Prostate gland (tissue), 2 donors: ENCODE measurements at regions not wholly inside any gene's neighbourhood (a gene's known extent, or its start where the extent isn't known, plus 50 kb on each side); places are given as distances from the start of the nearest gene placed in this dataset.

ENCODE experiments used
- POLR2A ChIP-seq: fragments of 450-650 bp; IDR thresholded peaks from one replicate; pipeline ENCODE4 v1.6.1; 2016; ENCODE audit warnings: antibody characterized with exemption, mild to moderate bottlenecking
- POLR2AphosphoS5 ChIP-seq: sonication (generic); formaldehyde crosslinking; IDR thresholded peaks from one replicate; pipeline ENCODE4 v1.6.1; 2017; ENCODE audit warnings: antibody characterized with exemption
- TF ChIP-seq, protein P1 (sequence below), 4 experiments: fragments of 200-600 bp in 2 of 4; fragments of 450-650 bp in 2 of 4; sonication (generic) in 2 of 4; IDR thresholded peaks; 1 replicate in 3 of 4; 2 replicates in 1 of 4; pipeline ENCODE4 v1.5.1; 2016 to 2019; ENCODE audit warnings: antibody characterized with exemption in 4 of 4, mild to moderate bottlenecking in 2 of 4, moderate library complexity in 2 of 4

DNA sequence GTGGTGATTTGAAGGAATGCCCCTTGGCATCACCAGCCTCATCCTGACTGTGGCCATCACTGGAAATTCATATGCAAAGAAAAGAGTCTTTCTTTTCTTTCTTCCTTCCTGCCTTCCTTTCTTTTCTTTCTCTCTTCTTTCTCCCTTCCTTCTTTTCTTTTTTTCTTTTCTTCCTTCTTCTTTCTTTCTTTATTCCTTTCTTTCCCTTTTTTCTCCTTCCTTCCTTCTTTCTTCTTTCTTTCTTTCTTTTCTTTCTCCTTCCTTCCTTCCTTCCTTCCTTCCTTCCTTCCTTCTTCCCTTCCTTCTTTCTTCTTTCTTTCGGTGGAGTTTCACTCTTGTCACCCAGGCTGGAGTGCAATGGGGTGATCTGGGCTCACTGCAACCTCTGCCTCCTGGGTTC lies 58.0 kb upstream of the TMEM132D start:
- TF ChIP-seq, protein P1, sequence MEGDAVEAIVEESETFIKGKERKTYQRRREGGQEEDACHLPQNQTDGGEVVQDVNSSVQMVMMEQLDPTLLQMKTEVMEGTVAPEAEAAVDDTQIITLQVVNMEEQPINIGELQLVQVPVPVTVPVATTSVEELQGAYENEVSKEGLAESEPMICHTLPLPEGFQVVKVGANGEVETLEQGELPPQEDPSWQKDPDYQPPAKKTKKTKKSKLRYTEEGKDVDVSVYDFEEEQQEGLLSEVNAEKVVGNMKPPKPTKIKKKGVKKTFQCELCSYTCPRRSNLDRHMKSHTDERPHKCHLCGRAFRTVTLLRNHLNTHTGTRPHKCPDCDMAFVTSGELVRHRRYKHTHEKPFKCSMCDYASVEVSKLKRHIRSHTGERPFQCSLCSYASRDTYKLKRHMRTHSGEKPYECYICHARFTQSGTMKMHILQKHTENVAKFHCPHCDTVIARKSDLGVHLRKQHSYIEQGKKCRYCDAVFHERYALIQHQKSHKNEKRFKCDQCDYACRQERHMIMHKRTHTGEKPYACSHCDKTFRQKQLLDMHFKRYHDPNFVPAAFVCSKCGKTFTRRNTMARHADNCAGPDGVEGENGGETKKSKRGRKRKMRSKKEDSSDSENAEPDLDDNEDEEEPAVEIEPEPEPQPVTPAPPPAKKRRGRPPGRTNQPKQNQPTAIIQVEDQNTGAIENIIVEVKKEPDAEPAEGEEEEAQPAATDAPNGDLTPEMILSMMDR (IDR thresholded peaks at IDR 0.05): no peak
- TF ChIP-seq POLR2A: no peak
- TF ChIP-seq POLR2AphosphoS5: no peak
